GM18867 (cell line): ENCODE measurements at regions not wholly inside any gene's neighbourhood (a gene's known extent, or its start where the extent isn't known, plus 50 kb on each side); places are given as distances from the start of the nearest gene placed in this dataset.
"Not testable (repeated sequence)": the region's sequence is repeated elsewhere in the genome, so short reads cannot be mapped to it uniquely, and the experiment has no call there.

ENCODE experiments used
- ATAC-seq: cut with Tn5 transposase; IDR thresholded peaks from one replicate; pipeline ENCODE4 v1.9.1; 2021; ENCODE audit warnings: mild to moderate bottlenecking, moderate library complexity; ENCODE audit not compliant: unreplicated experiment

- ATAC-seq: not testable (repeated sequence)
These were observed 886.7 kb downstream of the FAT4 start for GRCh38 chr4:126201251-126202138.

DNA sequence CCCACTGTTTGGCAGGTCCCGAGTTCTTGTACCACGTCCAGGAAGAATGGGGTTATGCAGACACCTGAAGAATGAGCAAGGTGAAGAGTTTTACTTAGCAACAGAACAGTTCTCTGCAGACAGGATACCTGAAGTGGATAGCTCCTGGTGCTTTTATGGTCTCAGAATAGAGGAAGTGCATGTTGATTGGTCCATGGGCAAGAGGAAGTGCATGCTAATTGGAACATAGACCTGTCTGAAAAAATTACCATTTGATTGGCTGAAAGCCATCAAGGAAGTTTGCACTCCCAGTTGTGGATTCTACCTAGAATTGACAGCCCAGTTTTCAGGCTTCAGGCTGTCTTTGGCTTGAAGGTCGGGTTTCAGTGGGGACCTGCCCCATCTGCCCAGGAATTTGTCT lies 887.5 kb downstream of the FAT4 start:
- ATAC-seq: no peak

DNA sequence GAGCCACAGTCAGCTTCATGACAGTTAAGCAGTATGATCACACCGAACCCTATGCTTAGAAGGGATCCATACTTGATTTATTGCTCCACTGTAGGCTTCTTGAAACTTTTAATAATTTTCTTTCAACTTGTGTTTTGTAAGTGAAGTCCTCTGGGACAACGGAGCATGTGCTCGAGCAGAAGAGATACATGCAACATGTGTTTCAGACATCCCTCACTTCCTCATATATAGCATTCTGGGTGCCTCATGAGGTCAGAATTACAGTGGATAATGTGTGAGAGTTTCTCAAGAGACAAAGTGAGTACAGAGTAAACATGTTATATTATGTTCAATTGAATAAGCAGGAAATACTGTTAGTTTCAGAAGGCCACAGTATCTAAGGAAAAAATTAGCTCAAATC lies 893.2 kb downstream of the FAT4 start:
- no peak for ATAC-seq

DNA sequence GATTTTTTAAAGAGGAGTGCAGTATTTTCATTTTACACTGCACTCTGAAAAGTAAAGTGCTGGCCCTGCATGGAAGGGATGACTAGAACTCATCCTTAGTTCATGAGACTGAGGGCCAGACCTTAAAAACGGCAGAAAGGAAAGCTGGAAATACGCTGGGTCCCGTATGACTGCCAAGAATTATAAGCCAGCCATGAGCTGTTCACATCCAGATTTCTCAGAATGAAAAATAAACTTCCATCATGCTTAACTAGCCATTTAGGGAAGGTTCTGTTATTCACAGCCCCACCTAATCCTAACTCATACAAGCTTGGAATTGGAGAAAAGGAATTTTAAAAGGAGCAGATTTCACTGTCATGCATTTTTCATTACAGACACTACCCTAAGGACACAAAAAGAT lies 894.4 kb downstream of the FAT4 start:
- ATAC-seq: no peak

- ATAC-seq: no peak
These were observed 899.2 kb downstream of the FAT4 start for GRCh38 chr4:126213996-126214395.

- no peak for ATAC-seq
These were observed 901.0 kb downstream of the FAT4 start for GRCh38 chr4:126215759-126216158.

- no peak for ATAC-seq
These were observed 901.9 kb downstream of the FAT4 start for GRCh38 chr4:126216611-126217010.

DNA sequence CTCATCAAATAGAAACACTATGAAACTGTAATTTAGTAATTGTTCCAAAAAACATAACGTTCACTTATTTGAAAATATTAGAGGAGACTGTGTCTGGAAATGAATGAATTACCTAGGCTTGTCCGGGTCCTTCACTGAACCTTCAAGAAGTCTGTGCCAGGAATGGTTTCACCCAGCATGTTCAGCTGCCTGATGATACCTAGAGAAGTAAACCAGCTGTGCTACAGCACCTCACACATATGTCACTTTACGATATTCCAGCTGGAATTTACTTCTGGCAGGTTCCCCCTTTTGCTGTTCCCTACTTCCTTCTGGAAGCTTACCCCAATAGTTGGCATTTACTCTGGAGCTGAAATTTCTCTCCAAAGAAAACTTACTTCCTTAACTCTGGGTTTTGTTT lies 906.5 kb downstream of the FAT4 start:
- no peak for ATAC-seq

- no peak for ATAC-seq
These were observed 907.1 kb downstream of the FAT4 start for GRCh38 chr4:126221717-126222340.

DNA sequence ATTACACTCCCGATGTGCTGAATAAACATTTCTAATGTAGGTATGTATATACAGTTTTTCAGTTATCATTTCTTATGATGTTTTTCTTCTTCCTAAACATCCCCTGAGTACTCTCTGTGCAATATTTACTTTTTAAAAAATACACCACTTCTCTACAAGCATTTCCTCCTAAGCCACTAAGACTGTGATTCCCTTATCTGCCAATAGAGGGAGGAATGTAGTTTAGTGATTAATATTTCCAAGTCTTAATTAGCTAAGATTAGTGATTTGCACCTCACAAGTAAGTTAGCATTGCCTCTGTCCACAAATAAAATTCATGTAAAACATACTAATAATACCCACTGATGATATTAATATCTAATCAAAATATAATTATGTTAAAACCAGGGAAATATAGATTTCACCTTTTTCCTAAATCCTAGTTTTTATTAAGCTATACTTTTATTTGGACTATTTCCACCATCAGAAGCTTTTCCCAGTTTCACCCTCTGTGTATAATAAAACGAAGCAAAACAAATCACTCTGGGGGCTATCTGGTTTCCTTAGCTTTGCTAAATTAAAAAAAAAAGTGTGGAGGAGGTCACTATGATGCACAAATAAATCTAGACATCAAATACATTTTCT lies 909.1 kb downstream of the FAT4 start:
- no peak for ATAC-seq

DNA sequence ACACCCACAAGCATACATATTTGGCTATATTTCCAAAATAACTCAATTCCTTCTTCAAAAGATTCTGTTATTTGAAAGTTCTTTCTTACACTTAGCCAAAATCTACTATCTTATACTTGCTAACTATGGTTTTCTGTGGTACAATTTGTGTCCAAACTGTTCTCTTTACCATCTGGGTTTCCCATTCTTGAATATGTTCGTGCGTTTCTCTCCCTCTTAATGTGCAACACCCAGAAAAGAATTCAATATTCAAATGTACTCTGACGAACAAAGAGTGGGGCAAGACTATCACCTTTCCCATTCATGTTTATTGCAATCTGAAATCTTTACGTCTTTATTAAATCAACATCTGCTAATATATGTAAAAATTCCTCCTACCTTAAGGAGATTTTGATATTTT lies 912.7 kb downstream of the FAT4 start:
- ATAC-seq: no peak

- ATAC-seq: no peak
These were observed 915.5 kb downstream of the FAT4 start for GRCh38 chr4:126230269-126230668.

GRCh38 chr4:126233483-126233882 lies 918.7 kb downstream of the FAT4 start:
- no peak for ATAC-seq

GRCh38 chr4:126238013-126238412 lies 923.3 kb downstream of the FAT4 start:
- ATAC-seq: no peak

DNA sequence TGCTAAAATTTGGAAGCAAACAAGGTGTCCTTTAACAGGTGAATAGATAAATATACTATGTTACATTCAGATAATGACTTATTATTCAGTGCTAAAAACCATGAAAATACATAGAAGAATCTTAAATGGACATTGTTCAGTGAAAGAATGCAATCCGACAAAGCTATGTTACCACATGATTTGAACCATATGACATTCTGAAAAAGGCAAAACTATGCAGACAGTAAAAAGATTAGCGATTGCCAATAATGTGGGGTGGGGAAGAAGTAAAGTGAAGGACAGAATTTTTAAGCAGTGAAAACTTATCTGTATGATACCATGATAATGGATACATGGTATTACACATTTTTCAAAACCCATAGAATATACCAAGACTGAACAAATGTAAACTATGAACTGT lies 926.9 kb downstream of the FAT4 start:
- no peak for ATAC-seq

GRCh38 chr4:126242679-126243390 lies 928.1 kb downstream of the FAT4 start:
- no peak for ATAC-seq

- ATAC-seq: no peak
These were observed 932.7 kb downstream of the FAT4 start for GRCh38 chr4:126247409-126247808.

- ATAC-seq: no peak
These were observed 935.3 kb downstream of the FAT4 start for GRCh38 chr4:126250006-126250405.

- ATAC-seq: no peak
These were observed 936.4 kb downstream of the FAT4 start for GRCh38 chr4:126251169-126251568.

DNA sequence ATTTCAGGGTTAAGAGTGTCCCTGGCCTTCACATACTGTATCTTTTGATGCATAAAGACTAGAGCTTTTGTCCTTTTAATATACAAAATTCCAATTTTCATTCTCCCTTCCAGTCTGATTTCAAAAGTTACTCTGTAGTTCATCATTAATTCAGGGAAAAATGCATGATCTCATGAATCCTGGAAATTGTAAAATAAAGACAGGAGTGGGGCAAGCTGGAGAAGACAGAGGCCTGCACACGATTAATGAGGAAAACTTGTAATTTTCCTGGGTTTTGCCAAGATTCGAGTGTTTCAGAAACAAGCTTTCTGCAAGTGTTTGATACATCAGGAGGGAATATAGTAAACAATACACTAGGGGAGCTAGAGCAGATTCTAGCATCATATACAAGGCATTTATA lies 947.9 kb downstream of the FAT4 start:
- ATAC-seq: no peak

DNA sequence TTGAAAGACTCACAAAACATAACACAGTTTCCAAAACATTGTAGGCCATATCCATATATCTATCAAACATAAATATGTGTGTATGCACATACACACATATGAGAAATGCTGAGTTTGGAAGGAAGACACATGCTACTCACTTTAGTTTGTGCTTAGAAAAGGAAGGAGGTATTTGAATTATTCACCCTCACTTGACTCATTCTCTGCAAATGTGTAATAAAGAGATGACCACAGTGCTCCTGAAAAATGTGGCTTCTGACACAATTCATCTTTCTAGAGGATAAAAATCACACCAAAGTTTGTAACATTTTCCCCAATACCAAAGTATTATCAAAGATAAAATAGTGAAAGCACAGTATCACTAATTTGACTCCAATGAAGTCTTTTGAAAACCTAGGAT lies 950.1 kb downstream of the FAT4 start:
- ATAC-seq: no peak
